Stimulated activated naive CD8-positive, alpha-beta T cell treated with anti-CD3 and anti-CD28 coated beads, Interleukin-15, amount 100 ng/mL, for 72 hours (primary cell): ENCODE measurements at regions not wholly inside any gene's neighbourhood (a gene's known extent, or its start where the extent isn't known, plus 50 kb on each side); places are given as distances from the start of the nearest gene placed in this dataset.
A peak's percentile ranks its signal among the peaks of the same experiment; 100 is the strongest.

ENCODE experiments used
- ATAC-seq: fragments of 150-1000 bp; cut with Tn5 transposase; 2 replicates; pipeline ENCODE4 v1.10.0; 2021; ENCODE audit warnings: mild to moderate bottlenecking, moderate library complexity
- DNase-seq, 2 donors: peaks; one replicate each; pipeline ENCODE4 v3.0.0; 2021 to 2022
- H3K27ac Mint-ChIP-seq, 2 donors: one replicate each; pipeline ENCODE4 v1.8.0; 2022; ENCODE audit warnings: mild to moderate bottlenecking in 2 of 2, mixed read lengths in 2 of 2, moderate library complexity in 2 of 2
- H3K27me3 Mint-ChIP-seq: one replicate; pipeline ENCODE4 v1.8.0; 2022; ENCODE audit warnings: mixed read lengths
- H3K4me1 Mint-ChIP-seq: one replicate; pipeline ENCODE4 v1.8.0; 2022; ENCODE audit warnings: mild to moderate bottlenecking, mixed read lengths
- H3K4me3 Mint-ChIP-seq, 2 donors: one replicate each; pipeline ENCODE4 v1.8.0; 2022; ENCODE audit warnings: mild to moderate bottlenecking in 2 of 2, mixed read lengths in 2 of 2, moderate library complexity in 1 of 2
- H3K9me3 Mint-ChIP-seq, 2 donors: one replicate each; pipeline ENCODE4 v1.8.0; 2022; ENCODE audit warnings: mixed read lengths in 2 of 2

- Mint-ChIP-seq H3K4me3 (no peak overlapping the region), H3K9me3 (no peaks in the 10 kb centered on the region), H3K4me1 (no peaks in the 10 kb centered on the region), H3K27me3 (peaks cover 32% of the 10 kb centered on the region), H3K27ac (peak overlapping the region in 1 of 2 donors; percentile 60)
- DNase-seq: no peak
- no peak for ATAC-seq
Measured at GRCh38 chr10:120131183-120131582, 238.7 kb downstream of the SEC23IP start.

- Mint-ChIP-seq H3K4me1 (no peaks in the 10 kb centered on the region), H3K4me3 (no peak overlapping the region), H3K27me3 (peaks cover 19% of the 10 kb centered on the region), H3K9me3 (no peaks in the 10 kb centered on the region), H3K27ac (no peak overlapping the region)
- no peak for ATAC-seq
- DNase-seq: no peak
Measured at GRCh38 chr10:120132811-120133210, 240.3 kb downstream of the SEC23IP start.

GRCh38 chr10:120138689-120139088 is 246.2 kb downstream of the SEC23IP start:
- no peaks in the 10 kb centered on the region for H3K9me3 Mint-ChIP-seq
- H3K27me3 Mint-ChIP-seq: no peaks in the 10 kb centered on the region
- no peak overlapping the region for H3K4me3 Mint-ChIP-seq

GRCh38 chr10:120145107-120145506 is 252.6 kb downstream of the SEC23IP start:
- Mint-ChIP-seq H3K4me1 (no peaks in the 10 kb centered on the region), H3K27ac (no peak overlapping the region), H3K9me3 (no peaks in the 10 kb centered on the region), H3K27me3 (peaks cover 9% of the 10 kb centered on the region), H3K4me3 (no peak overlapping the region)
- DNase-seq (no peak), ATAC-seq (no peak)

More at GRCh38 chr10:120138689-120139088, 246.2 kb downstream of the SEC23IP start:
- H3K4me1 Mint-ChIP-seq: no peaks in the 10 kb centered on the region
- no peak overlapping the region for H3K27ac Mint-ChIP-seq
- no peak for DNase-seq
- no peak for ATAC-seq

- Mint-ChIP-seq H3K4me1 (no peaks in the 10 kb centered on the region), H3K4me3 (no peak overlapping the region), H3K27ac (no peak overlapping the region), H3K27me3 (peaks cover 8% of the 10 kb centered on the region), H3K9me3 (peaks cover 4 to 35% of the 10 kb centered on the region in 2 donors)
- ATAC-seq (no peak), DNase-seq (no peak)
Measured at GRCh38 chr10:120156614-120157274, 264.2 kb downstream of the SEC23IP start.

- no peak overlapping the region for H3K4me3 Mint-ChIP-seq
- no peak overlapping the region for H3K27ac Mint-ChIP-seq
- no peak for DNase-seq
Measured at GRCh38 chr10:120161111-120161510, 268.6 kb downstream of the SEC23IP start.

GRCh38 chr10:120162471-120162870 is 269.9 kb downstream of the SEC23IP start:
- DNase-seq: no peak

More at GRCh38 chr10:120161111-120161510, 268.6 kb downstream of the SEC23IP start:
- peaks cover 0 to 13% of the 10 kb centered on the region in 2 donors for H3K9me3 Mint-ChIP-seq
- no peak for ATAC-seq
- H3K4me1 Mint-ChIP-seq: no peaks in the 10 kb centered on the region
- H3K27me3 Mint-ChIP-seq: no peaks in the 10 kb centered on the region

GRCh38 chr10:120172356-120172755 is 279.8 kb downstream of the SEC23IP start:
- Mint-ChIP-seq H3K27me3 (peaks cover 5% of the 10 kb centered on the region), H3K4me3 (no peak overlapping the region), H3K4me1 (no peaks in the 10 kb centered on the region), H3K9me3 (no peaks in the 10 kb centered on the region), H3K27ac (no peak overlapping the region)
- ATAC-seq (no peak), DNase-seq (no peak)

More at GRCh38 chr10:120162471-120162870, 269.9 kb downstream of the SEC23IP start:
- no peak for ATAC-seq
- no peak overlapping the region for H3K4me3 Mint-ChIP-seq
- H3K4me1 Mint-ChIP-seq: no peaks in the 10 kb centered on the region
- peaks cover 0 to 13% of the 10 kb centered on the region in 2 donors for H3K9me3 Mint-ChIP-seq
- no peak overlapping the region for H3K27ac Mint-ChIP-seq
- no peaks in the 10 kb centered on the region for H3K27me3 Mint-ChIP-seq

- no peak for ATAC-seq
Measured at GRCh38 chr10:120174491-120174890, 282.0 kb downstream of the SEC23IP start.

GRCh38 chr10:120177330-120177729 is 279.7 kb upstream of the PLPP4 start:
- no peak overlapping the region for H3K4me3 Mint-ChIP-seq
- H3K27ac Mint-ChIP-seq: no peak overlapping the region
- no peak for DNase-seq
- H3K27me3 Mint-ChIP-seq: peaks cover 17% of the 10 kb centered on the region
- no peaks in the 10 kb centered on the region for H3K9me3 Mint-ChIP-seq
- ATAC-seq: no peak
- H3K4me1 Mint-ChIP-seq: no peaks in the 10 kb centered on the region

More at GRCh38 chr10:120174491-120174890, 282.0 kb downstream of the SEC23IP start:
- Mint-ChIP-seq H3K9me3 (no peaks in the 10 kb centered on the region), H3K4me1 (no peaks in the 10 kb centered on the region), H3K27ac (no peak overlapping the region), H3K4me3 (no peak overlapping the region), H3K27me3 (peaks cover 6% of the 10 kb centered on the region)
- DNase-seq: no peak

GRCh38 chr10:120180160-120180559 is 276.9 kb upstream of the PLPP4 start:
- Mint-ChIP-seq H3K4me3 (no peak overlapping the region), H3K27ac (no peak overlapping the region), H3K4me1 (no peaks in the 10 kb centered on the region), H3K9me3 (no peaks in the 10 kb centered on the region), H3K27me3 (peaks cover 17% of the 10 kb centered on the region)
- no peak for DNase-seq
- ATAC-seq: no peak

GRCh38 chr10:120181154-120181553 is 275.9 kb upstream of the PLPP4 start:
- Mint-ChIP-seq H3K27me3 (peaks cover 17% of the 10 kb centered on the region), H3K27ac (no peak overlapping the region), H3K9me3 (no peaks in the 10 kb centered on the region), H3K4me1 (no peaks in the 10 kb centered on the region), H3K4me3 (no peak overlapping the region)
- ATAC-seq (no peak), DNase-seq (no peak)

GRCh38 chr10:120182431-120182830 is 274.6 kb upstream of the PLPP4 start:
- Mint-ChIP-seq H3K27me3 (peaks cover 11% of the 10 kb centered on the region), H3K9me3 (peaks cover 0 to 7% of the 10 kb centered on the region in 2 donors), H3K27ac (no peak overlapping the region), H3K4me1 (no peaks in the 10 kb centered on the region), H3K4me3 (no peak overlapping the region)
- DNase-seq: no peak
- ATAC-seq: no peak

GRCh38 chr10:120183546-120183945 is 273.5 kb upstream of the PLPP4 start:
- DNase-seq (no peak), ATAC-seq (no peak)
- H3K4me1 Mint-ChIP-seq: no peaks in the 10 kb centered on the region
- no peak overlapping the region for H3K4me3 Mint-ChIP-seq
- H3K27ac Mint-ChIP-seq: no peak overlapping the region
- peaks cover 0 to 7% of the 10 kb centered on the region in 2 donors for H3K9me3 Mint-ChIP-seq
- peaks cover 10% of the 10 kb centered on the region for H3K27me3 Mint-ChIP-seq

GRCh38 chr10:120184547-120185337 is 272.3 kb upstream of the PLPP4 start:
- no peak for ATAC-seq
- no peak for DNase-seq
- Mint-ChIP-seq H3K4me3 (no peak overlapping the region), H3K27ac (no peak overlapping the region), H3K27me3 (peaks cover 10% of the 10 kb centered on the region), H3K4me1 (no peaks in the 10 kb centered on the region), H3K9me3 (peaks cover 0 to 7% of the 10 kb centered on the region in 2 donors)

- peaks cover 4% of the 10 kb centered on the region for H3K27me3 Mint-ChIP-seq
- H3K27ac Mint-ChIP-seq: no peak overlapping the region
- DNase-seq (no peak), ATAC-seq (no peak)
- H3K9me3 Mint-ChIP-seq: peaks cover 0 to 7% of the 10 kb centered on the region in 2 donors
- no peak overlapping the region for H3K4me3 Mint-ChIP-seq
- no peaks in the 10 kb centered on the region for H3K4me1 Mint-ChIP-seq
Measured at GRCh38 chr10:120186506-120186905, 270.5 kb upstream of the PLPP4 start.
